ENCODE measurements at regions not wholly inside any gene's neighbourhood (a gene's known extent, or its start where the extent isn't known, plus 50 kb on each side); places are given as distances from the start of the nearest gene placed in this dataset.

- no peak for TF ChIP-seq ATF3 (IDR thresholded peaks at IDR 0.05)
- no peak for TF ChIP-seq POLR2A (IDR thresholded peaks at IDR 0.05; ENCODE audit: borderline replicate concordance, extremely low read depth, insufficient read depth, insufficient read length)
- TF ChIP-seq MAX (IDR thresholded peaks at IDR 0.05), result no peak
- no peak for TF ChIP-seq SRF (IDR thresholded peaks at IDR 0.05; ENCODE audit: low read depth)
These were observed 78.0 kb upstream of the LHFPL2 start for GRCh38 chr5:78726571-78726970.

Measured in HCT116 (cell line).